ENCODE measurements at regions not wholly inside any gene's neighbourhood (a gene's known extent, or its start where the extent isn't known, plus 50 kb on each side); places are given as distances from the start of the nearest gene placed in this dataset.

GRCh38 chr18:41700416-41700815 is 254.6 kb upstream of the PIK3C3 start:
- peaks cover 9% of the 10 kb centered on the region for H3K9me3 Mint-ChIP-seq
- no peak overlapping the region for H3K27ac Mint-ChIP-seq (ENCODE audit: low read depth)
- H3K4me3 Mint-ChIP-seq, result no peak overlapping the region
- ATAC-seq (replicated peaks; ENCODE audit: extremely low read depth, poor library complexity, severe bottlenecking) (no peak), DNase-seq (ENCODE audit: low spot score in 2 of 2) (no peak)
- no peaks in the 10 kb centered on the region for H3K4me1 Mint-ChIP-seq
- no peaks in the 10 kb centered on the region for H3K36me3 Mint-ChIP-seq (ENCODE audit: insufficient read depth)
- H3K27me3 Mint-ChIP-seq, result no peaks in the 10 kb centered on the region

- Mint-ChIP-seq H3K9me3 (no peaks in the 10 kb centered on the region), H3K4me1 (no peaks in the 10 kb centered on the region), H3K4me3 (peak overlapping the region; percentile 9), H3K27me3 (no peaks in the 10 kb centered on the region), H3K36me3 (ENCODE audit: insufficient read depth) (no peaks in the 10 kb centered on the region), H3K27ac (ENCODE audit: low read depth) (no peak overlapping the region)
- no peak for DNase-seq (ENCODE audit: low spot score in 2 of 2)
- no peak for ATAC-seq (replicated peaks; ENCODE audit: extremely low read depth, poor library complexity, severe bottlenecking)
Observed at GRCh38 chr18:41695441-41695840, 259.6 kb upstream of the PIK3C3 start.

GRCh38 chr18:41693008-41693407 is 262.0 kb upstream of the PIK3C3 start:
- ATAC-seq (replicated peaks; ENCODE audit: extremely low read depth, poor library complexity, severe bottlenecking), result no peak
- Mint-ChIP-seq H3K27ac (ENCODE audit: low read depth) (no peak overlapping the region), H3K9me3 (no peaks in the 10 kb centered on the region), H3K27me3 (no peaks in the 10 kb centered on the region), H3K4me1 (no peaks in the 10 kb centered on the region), H3K4me3 (no peak overlapping the region), H3K36me3 (ENCODE audit: insufficient read depth) (no peaks in the 10 kb centered on the region)
- DNase-seq (ENCODE audit: low spot score in 2 of 2), result no peak

GRCh38 chr18:41690332-41691127 is 264.5 kb upstream of the PIK3C3 start:
- no peaks in the 10 kb centered on the region for H3K9me3 Mint-ChIP-seq

GRCh38 chr18:41687138-41687537 is 267.9 kb upstream of the PIK3C3 start:
- no peak overlapping the region for H3K4me3 Mint-ChIP-seq
- no peaks in the 10 kb centered on the region for H3K27me3 Mint-ChIP-seq
- H3K36me3 Mint-ChIP-seq (ENCODE audit: insufficient read depth), result no peaks in the 10 kb centered on the region
- H3K27ac Mint-ChIP-seq (ENCODE audit: low read depth), result no peak overlapping the region
- DNase-seq (ENCODE audit: low spot score in 2 of 2) (no peak), ATAC-seq (replicated peaks; ENCODE audit: extremely low read depth, poor library complexity, severe bottlenecking) (no peak)
- H3K9me3 Mint-ChIP-seq, result peaks cover 5% of the 10 kb centered on the region
- no peaks in the 10 kb centered on the region for H3K4me1 Mint-ChIP-seq

More at GRCh38 chr18:41690332-41691127, 264.5 kb upstream of the PIK3C3 start:
- Mint-ChIP-seq H3K4me3 (no peak overlapping the region), H3K4me1 (no peaks in the 10 kb centered on the region), H3K27ac (ENCODE audit: low read depth) (no peak overlapping the region), H3K36me3 (ENCODE audit: insufficient read depth) (no peaks in the 10 kb centered on the region), H3K27me3 (no peaks in the 10 kb centered on the region)
- DNase-seq (ENCODE audit: low spot score in 2 of 2) (no peak), ATAC-seq (replicated peaks; ENCODE audit: extremely low read depth, poor library complexity, severe bottlenecking) (no peak)

GRCh38 chr18:41681138-41681880 is 273.7 kb upstream of the PIK3C3 start:
- H3K4me3 Mint-ChIP-seq, result no peak overlapping the region
- no peaks in the 10 kb centered on the region for H3K4me1 Mint-ChIP-seq
- ATAC-seq (replicated peaks; ENCODE audit: extremely low read depth, poor library complexity, severe bottlenecking) (no peak), DNase-seq (ENCODE audit: low spot score in 2 of 2) (no peak)
- H3K27ac Mint-ChIP-seq (ENCODE audit: low read depth), result no peak overlapping the region
- no peaks in the 10 kb centered on the region for H3K36me3 Mint-ChIP-seq (ENCODE audit: insufficient read depth)
- no peaks in the 10 kb centered on the region for H3K27me3 Mint-ChIP-seq
- peaks cover 27% of the 10 kb centered on the region for H3K9me3 Mint-ChIP-seq

- H3K27ac Mint-ChIP-seq (ENCODE audit: low read depth), result no peak overlapping the region
- H3K4me3 Mint-ChIP-seq, result no peak overlapping the region
- peaks cover 26% of the 10 kb centered on the region for H3K9me3 Mint-ChIP-seq
- no peaks in the 10 kb centered on the region for H3K36me3 Mint-ChIP-seq (ENCODE audit: insufficient read depth)
- H3K27me3 Mint-ChIP-seq, result no peaks in the 10 kb centered on the region
- no peak for ATAC-seq (replicated peaks; ENCODE audit: extremely low read depth, poor library complexity, severe bottlenecking)
- H3K4me1 Mint-ChIP-seq, result no peaks in the 10 kb centered on the region
- DNase-seq (ENCODE audit: low spot score in 2 of 2), result no peak
Observed at GRCh38 chr18:41674506-41674905, 280.5 kb upstream of the PIK3C3 start.

GRCh38 chr18:41666231-41666630 is 288.8 kb upstream of the PIK3C3 start:
- peaks cover 10% of the 10 kb centered on the region for H3K9me3 Mint-ChIP-seq
- no peaks in the 10 kb centered on the region for H3K4me1 Mint-ChIP-seq
- H3K4me3 Mint-ChIP-seq, result no peak overlapping the region
- H3K27ac Mint-ChIP-seq (ENCODE audit: low read depth), result no peak overlapping the region
- no peaks in the 10 kb centered on the region for H3K36me3 Mint-ChIP-seq (ENCODE audit: insufficient read depth)
- ATAC-seq (replicated peaks; ENCODE audit: extremely low read depth, poor library complexity, severe bottlenecking) (no peak), DNase-seq (ENCODE audit: low spot score in 2 of 2) (no peak)
- no peaks in the 10 kb centered on the region for H3K27me3 Mint-ChIP-seq

GRCh38 chr18:41665210-41665609 is 289.8 kb upstream of the PIK3C3 start:
- ATAC-seq (replicated peaks; ENCODE audit: extremely low read depth, poor library complexity, severe bottlenecking), result no peak
- no peak overlapping the region for H3K4me3 Mint-ChIP-seq
- no peaks in the 10 kb centered on the region for H3K27me3 Mint-ChIP-seq
- H3K27ac Mint-ChIP-seq (ENCODE audit: low read depth), result no peak overlapping the region
- H3K36me3 Mint-ChIP-seq (ENCODE audit: insufficient read depth), result no peaks in the 10 kb centered on the region
- H3K9me3 Mint-ChIP-seq, result peaks cover 10% of the 10 kb centered on the region
- no peaks in the 10 kb centered on the region for H3K4me1 Mint-ChIP-seq
- no peak for DNase-seq (ENCODE audit: low spot score in 2 of 2)

GRCh38 chr18:41660654-41661053 is 294.4 kb upstream of the PIK3C3 start:
- H3K27ac Mint-ChIP-seq (ENCODE audit: low read depth), result no peak overlapping the region
- ATAC-seq (replicated peaks; ENCODE audit: extremely low read depth, poor library complexity, severe bottlenecking) (no peak), DNase-seq (ENCODE audit: low spot score in 2 of 2) (no peak)
- peaks cover 11% of the 10 kb centered on the region for H3K9me3 Mint-ChIP-seq
- H3K36me3 Mint-ChIP-seq (ENCODE audit: insufficient read depth), result no peaks in the 10 kb centered on the region
- no peak overlapping the region for H3K4me3 Mint-ChIP-seq
- H3K27me3 Mint-ChIP-seq, result no peaks in the 10 kb centered on the region
- no peaks in the 10 kb centered on the region for H3K4me1 Mint-ChIP-seq

GRCh38 chr18:41659438-41660130 is 295.4 kb upstream of the PIK3C3 start:
- peaks cover 11% of the 10 kb centered on the region for H3K9me3 Mint-ChIP-seq
- no peak for ATAC-seq (replicated peaks; ENCODE audit: extremely low read depth, poor library complexity, severe bottlenecking)
- DNase-seq (ENCODE audit: low spot score in 2 of 2), result no peak
- no peaks in the 10 kb centered on the region for H3K36me3 Mint-ChIP-seq (ENCODE audit: insufficient read depth)
- no peak overlapping the region for H3K27ac Mint-ChIP-seq (ENCODE audit: low read depth)
- H3K4me1 Mint-ChIP-seq, result no peaks in the 10 kb centered on the region
- no peak overlapping the region for H3K4me3 Mint-ChIP-seq
- H3K27me3 Mint-ChIP-seq, result no peaks in the 10 kb centered on the region

GRCh38 chr18:41657189-41657588 is 297.8 kb upstream of the PIK3C3 start:
- DNase-seq (ENCODE audit: low spot score in 2 of 2) (no peak), ATAC-seq (replicated peaks; ENCODE audit: extremely low read depth, poor library complexity, severe bottlenecking) (no peak)
- Mint-ChIP-seq H3K9me3 (peaks cover 16% of the 10 kb centered on the region), H3K4me1 (no peaks in the 10 kb centered on the region), H3K4me3 (no peak overlapping the region), H3K36me3 (ENCODE audit: insufficient read depth) (no peaks in the 10 kb centered on the region), H3K27ac (ENCODE audit: low read depth) (no peak overlapping the region), H3K27me3 (no peaks in the 10 kb centered on the region)

Measured in central memory CD8-positive, alpha-beta T cell (primary cell).